HL-60 (cell line): ENCODE measurements at regions not wholly inside any gene's neighbourhood (a gene's known extent, or its start where the extent isn't known, plus 50 kb on each side); places are given as distances from the start of the nearest gene placed in this dataset.

Experiments used
- GABPA ChIP-seq: IDR thresholded peaks from 2 replicates; pipeline ENCODE4 v1.6.1; 2012; ENCODE audit warnings: low read depth
- POLR2AphosphoS5 ChIP-seq: IDR thresholded peaks from 2 replicates; pipeline ENCODE4 v1.6.1; 2012; ENCODE audit warnings: low read depth
- SPI1 ChIP-seq: IDR thresholded peaks from 2 replicates; pipeline ENCODE4 v1.6.1; 2012; ENCODE audit warnings: low read depth, mild to moderate bottlenecking, borderline replicate concordance
- TF ChIP-seq, protein P1 (sequence below): IDR thresholded peaks from one replicate; pipeline ENCODE4 v1.5.1; 2011; ENCODE audit warnings: low read length, control low read depth, inconsistent platforms; ENCODE audit not compliant: insufficient read depth
- TF ChIP-seq, protein P2 (sequence below): IDR thresholded peaks from 2 replicates; pipeline ENCODE4 v1.6.1; 2012; ENCODE audit warnings: low read depth; ENCODE audit not compliant: insufficient replicate concordance

DNA sequence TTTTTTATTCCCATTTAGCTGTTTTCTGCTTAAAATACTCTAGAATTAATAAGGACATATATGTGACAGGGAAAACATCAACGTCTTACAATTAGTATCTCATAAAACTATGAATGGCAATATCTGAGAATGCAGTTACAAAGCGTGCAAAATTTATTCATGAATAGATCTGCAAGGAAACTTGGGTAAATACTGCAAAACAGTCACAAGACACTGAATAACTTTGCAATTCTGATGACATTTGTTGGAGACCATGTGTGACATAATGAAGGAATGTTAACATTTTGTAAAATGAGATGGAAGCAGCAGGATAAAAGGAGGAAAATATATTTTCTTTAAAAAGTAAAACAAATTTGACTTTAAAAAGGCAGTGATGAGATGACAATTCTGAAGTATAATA, 480.9 kb upstream of the SEMA6A start:
- TF ChIP-seq, protein P1, sequence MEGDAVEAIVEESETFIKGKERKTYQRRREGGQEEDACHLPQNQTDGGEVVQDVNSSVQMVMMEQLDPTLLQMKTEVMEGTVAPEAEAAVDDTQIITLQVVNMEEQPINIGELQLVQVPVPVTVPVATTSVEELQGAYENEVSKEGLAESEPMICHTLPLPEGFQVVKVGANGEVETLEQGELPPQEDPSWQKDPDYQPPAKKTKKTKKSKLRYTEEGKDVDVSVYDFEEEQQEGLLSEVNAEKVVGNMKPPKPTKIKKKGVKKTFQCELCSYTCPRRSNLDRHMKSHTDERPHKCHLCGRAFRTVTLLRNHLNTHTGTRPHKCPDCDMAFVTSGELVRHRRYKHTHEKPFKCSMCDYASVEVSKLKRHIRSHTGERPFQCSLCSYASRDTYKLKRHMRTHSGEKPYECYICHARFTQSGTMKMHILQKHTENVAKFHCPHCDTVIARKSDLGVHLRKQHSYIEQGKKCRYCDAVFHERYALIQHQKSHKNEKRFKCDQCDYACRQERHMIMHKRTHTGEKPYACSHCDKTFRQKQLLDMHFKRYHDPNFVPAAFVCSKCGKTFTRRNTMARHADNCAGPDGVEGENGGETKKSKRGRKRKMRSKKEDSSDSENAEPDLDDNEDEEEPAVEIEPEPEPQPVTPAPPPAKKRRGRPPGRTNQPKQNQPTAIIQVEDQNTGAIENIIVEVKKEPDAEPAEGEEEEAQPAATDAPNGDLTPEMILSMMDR, result no peak
- TF ChIP-seq POLR2AphosphoS5 (no peak), GABPA (no peak), SPI1 (no peak)
- TF ChIP-seq, protein P2, sequence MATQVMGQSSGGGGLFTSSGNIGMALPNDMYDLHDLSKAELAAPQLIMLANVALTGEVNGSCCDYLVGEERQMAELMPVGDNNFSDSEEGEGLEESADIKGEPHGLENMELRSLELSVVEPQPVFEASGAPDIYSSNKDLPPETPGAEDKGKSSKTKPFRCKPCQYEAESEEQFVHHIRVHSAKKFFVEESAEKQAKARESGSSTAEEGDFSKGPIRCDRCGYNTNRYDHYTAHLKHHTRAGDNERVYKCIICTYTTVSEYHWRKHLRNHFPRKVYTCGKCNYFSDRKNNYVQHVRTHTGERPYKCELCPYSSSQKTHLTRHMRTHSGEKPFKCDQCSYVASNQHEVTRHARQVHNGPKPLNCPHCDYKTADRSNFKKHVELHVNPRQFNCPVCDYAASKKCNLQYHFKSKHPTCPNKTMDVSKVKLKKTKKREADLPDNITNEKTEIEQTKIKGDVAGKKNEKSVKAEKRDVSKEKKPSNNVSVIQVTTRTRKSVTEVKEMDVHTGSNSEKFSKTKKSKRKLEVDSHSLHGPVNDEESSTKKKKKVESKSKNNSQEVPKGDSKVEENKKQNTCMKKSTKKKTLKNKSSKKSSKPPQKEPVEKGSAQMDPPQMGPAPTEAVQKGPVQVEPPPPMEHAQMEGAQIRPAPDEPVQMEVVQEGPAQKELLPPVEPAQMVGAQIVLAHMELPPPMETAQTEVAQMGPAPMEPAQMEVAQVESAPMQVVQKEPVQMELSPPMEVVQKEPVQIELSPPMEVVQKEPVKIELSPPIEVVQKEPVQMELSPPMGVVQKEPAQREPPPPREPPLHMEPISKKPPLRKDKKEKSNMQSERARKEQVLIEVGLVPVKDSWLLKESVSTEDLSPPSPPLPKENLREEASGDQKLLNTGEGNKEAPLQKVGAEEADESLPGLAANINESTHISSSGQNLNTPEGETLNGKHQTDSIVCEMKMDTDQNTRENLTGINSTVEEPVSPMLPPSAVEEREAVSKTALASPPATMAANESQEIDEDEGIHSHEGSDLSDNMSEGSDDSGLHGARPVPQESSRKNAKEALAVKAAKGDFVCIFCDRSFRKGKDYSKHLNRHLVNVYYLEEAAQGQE, result no peak
